NCI-H146 treated with DMSO at 0.1 percent for 48 hours (cell line): ENCODE measurements at regions not wholly inside any gene's neighbourhood (a gene's known extent, or its start where the extent isn't known, plus 50 kb on each side); places are given as distances from the start of the nearest gene placed in this dataset.
"Not testable (repeated sequence)": the region's sequence is repeated elsewhere in the genome, so short reads cannot be mapped to it uniquely, and the experiment has no call there.

Source experiments
- DNase-seq: peaks from one replicate; lab custom pipeline; 2025; ENCODE audit not compliant: unreplicated experiment; lab: John Stamatoyannopoulos, UW

DNA sequence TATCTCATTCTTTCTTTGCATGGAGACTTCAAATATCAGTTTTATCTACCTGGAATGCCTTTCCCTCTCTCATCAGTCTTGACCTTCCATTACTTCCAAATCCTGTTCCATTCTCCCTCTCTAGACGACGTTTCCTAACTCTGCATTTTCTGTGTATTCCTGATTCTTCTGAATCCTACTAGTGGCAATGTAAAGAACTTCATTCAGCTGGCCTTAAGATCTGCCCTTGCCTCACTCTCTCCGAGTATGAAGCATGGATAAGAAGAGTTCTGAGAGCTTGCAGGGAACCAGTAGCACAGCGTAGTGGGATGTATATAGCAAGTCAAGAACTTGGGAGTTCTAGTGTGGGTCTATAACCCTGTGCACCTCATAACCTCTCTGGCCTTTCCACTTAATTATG lies 68.5 kb upstream of the HOXC13 start:
- DNase-seq: no peak

DNA sequence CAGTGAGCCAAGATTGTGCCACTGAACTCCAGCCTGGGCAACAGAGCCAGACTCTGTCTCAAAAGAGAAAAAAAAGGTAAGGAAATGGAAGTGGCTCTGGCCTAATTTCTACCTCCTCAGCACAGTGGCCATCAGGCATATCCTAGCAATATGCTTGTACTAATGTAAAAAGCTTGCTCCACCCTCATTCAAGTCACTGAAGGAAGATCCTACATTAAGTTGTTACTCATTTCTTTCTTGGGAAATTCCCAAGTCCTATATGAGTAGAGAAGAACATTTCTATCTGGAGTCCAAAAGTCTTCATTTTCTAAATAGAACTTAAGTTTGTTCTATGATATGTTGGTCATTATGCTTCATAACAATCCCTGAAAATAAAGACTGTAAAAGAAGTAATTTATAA lies 67.3 kb upstream of the HOXC13 start:
- no peak for DNase-seq

DNA sequence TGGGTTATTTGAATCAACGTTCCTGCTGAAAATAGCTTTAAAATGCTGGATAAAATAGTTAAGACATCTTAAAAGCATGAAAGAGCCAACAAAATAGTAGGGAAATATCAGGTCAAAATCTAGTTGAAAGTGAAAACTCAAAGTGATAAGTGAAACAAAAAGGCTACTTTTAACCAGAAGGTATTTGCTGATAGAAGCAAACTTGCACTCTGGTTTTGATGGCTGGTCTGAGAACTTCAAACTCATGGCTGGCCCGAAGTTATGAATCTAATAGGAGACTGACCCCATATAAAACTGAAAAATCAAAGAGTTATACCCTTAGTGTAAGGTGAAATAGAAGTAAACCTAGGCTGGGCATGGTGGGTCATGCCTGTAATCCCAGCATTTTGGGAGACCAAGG lies 66.3 kb upstream of the HOXC13 start:
- DNase-seq: no peak

DNA sequence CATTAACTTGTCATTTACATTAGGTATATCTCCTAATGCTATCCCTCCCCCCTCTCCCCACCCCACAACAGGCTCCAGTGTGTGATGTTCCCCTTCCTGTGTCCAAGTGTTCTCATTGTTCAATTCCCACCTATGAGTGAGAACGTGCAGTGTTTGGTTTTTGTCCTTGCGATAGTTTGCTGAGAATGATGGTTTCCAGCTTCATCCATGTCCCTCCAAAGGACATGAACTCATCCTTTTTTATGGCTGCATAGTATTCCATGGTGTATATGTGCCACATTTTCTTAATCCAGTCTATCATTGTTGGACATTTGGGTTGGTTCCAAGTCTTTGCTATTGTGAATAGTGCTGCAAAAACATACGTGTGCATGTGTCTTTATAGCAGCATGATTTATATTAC lies 60.7 kb upstream of the HOXC13 start:
- DNase-seq: not testable (repeated sequence)

DNA sequence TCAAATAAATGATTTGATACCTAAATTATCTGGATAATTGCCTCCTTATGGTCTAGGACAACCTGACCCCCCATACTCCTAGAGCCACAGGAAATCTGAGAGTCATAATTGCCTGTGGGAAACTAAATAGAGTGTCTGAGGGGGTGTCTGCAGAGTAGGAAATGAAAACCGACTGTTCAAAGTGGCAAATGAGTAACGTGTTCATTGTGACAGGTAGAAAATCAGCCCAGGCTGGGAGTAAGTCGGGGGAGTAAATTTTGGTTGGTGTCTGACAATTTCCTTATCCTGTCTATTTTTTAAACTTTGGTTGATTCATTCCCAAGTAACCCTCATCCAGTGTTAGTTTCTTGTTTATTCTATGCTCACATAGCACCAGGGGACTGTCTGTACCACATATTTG lies 51.6 kb upstream of the HOXC13 start:
- DNase-seq: no peak

DNA sequence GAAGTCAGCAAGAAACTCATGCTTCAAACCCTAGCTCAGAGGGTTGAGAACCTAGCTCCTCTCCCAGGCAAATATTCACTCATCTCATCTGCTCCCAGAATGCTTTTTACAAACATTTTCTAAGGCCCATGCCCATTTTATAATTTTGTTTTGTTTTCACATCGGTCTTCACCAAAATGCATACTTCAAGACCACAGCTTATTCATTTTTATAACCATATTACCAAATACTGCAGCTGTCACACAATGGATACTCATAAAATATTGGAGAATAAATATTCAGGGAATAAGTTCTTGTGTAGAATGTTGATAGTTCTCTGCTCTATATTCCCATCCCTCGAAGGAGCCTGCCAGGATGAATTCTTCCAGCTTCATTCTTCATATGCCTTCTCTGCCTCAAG lies 50.8 kb upstream of the HOXC13 start:
- no peak for DNase-seq
